GM12878 (cell line): ENCODE measurements at regions not wholly inside any gene's neighbourhood (a gene's known extent, or its start where the extent isn't known, plus 50 kb on each side); places are given as distances from the start of the nearest gene placed in this dataset.

Experiments used
- CHD1 ChIP-seq: IDR thresholded peaks from 2 replicates; pipeline ENCODE4 v1.6.1; 2012; ENCODE audit warnings: low read depth, low read length, improper control_type of control experiment
- CREM ChIP-seq: IDR thresholded peaks from 2 replicates; pipeline ENCODE4 v1.6.1; 2014; ENCODE audit warnings: antibody characterized with exemption, low read depth
- EP300 ChIP-seq, 2 experiments: fragments of 150-350 bp in 1 of 2; IDR thresholded peaks; 2 replicates each; pipeline ENCODE4 v1.6.1; 2011 to 2012; ENCODE audit warnings: low read depth in 2 of 2, low read length in 2 of 2, borderline replicate concordance in 1 of 2, improper control_type of control experiment in 1 of 2, inconsistent platforms in 1 of 2; ENCODE audit not compliant: control insufficient read depth in 1 of 2
- KDM1A ChIP-seq: fragments of 200-600 bp; sonication (generic); IDR thresholded peaks from 2 replicates; pipeline ENCODE4 v1.6.1; 2016; ENCODE audit warnings: borderline replicate concordance
- POLR2A ChIP-seq: IDR thresholded peaks from 2 replicates; pipeline ENCODE4 v1.6.1; 2011; ENCODE audit warnings: low read depth, mild to moderate bottlenecking, low read length
- POLR2AphosphoS2 ChIP-seq: IDR thresholded peaks from 2 replicates; pipeline ENCODE4 v1.6.1; 2011; ENCODE audit warnings: low read depth, mild to moderate bottlenecking, low read length, improper control_type of control experiment, moderate library complexity
- SMARCA5 ChIP-seq: fragments of 450-650 bp; IDR thresholded peaks from 2 replicates; pipeline ENCODE4 v1.6.1; 2017; ENCODE audit warnings: mild to moderate bottlenecking
- TF ChIP-seq, protein P1 (sequence below), 3 experiments: IDR thresholded peaks in 2 of 3; conservative IDR thresholded peaks in 1 of 3; 2 replicates each; pipeline ENCODE4 v1.5.1; 2011; ENCODE audit warnings: low read depth in 3 of 3, low read length in 3 of 3, mild to moderate bottlenecking in 3 of 3, control low read depth in 2 of 3, moderate library complexity in 2 of 3, inconsistent platforms in 1 of 3, mixed read lengths in 1 of 3; ENCODE audit not compliant: control insufficient read depth in 2 of 3, insufficient read depth in 1 of 3; ENCODE audit errors: extremely low read depth in 1 of 3

DNA sequence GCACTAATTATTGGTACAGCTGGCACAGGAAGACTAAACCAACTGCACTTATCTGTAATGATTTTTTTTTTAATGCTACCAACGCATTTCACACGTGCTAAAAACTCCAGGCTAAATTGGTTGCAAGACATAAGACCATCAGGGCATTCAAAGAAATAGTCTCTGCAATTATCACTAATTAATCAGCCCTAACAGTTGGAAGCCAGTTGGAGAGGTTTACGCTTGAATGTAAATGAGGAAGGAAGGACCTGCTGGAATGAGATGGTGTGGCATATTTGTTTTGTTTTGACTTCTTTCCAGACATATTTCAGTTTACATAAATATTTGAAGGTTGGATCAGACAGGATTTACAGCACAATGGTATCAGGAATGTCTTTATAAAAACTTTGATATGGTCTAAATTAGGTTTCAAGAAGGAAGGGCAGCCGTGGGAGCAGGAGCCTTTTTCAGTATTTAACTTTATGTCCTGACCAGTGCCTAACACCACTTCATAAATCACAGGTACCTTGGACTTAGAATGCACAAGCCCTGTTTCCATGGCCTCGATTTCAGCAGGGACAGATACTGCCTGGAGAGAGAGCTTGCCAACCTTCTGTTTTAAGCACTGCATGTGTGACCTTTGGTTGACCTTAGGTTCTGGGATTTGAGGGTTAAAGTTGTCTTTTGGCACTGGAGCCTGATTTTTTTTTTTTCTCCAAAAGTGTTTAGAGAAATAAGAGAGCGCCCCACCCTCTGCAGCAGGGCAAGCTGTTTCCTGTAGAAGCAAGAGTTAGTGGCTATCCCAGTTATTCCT is 199.8 kb upstream of the MAP3K1 start:
- TF ChIP-seq SMARCA5 (no peak), POLR2AphosphoS2 (no peak), POLR2A (no peak), KDM1A (no peak), EP300 (IDR thresholded peaks at IDR 0.05; ENCODE audit: borderline replicate concordance in 1 of 2, control insufficient read depth in 1 of 2, low read depth in 2 of 2, low read length in 2 of 2) (no peak), CHD1 (no peak), CREM (no peak)
- TF ChIP-seq, protein P1, sequence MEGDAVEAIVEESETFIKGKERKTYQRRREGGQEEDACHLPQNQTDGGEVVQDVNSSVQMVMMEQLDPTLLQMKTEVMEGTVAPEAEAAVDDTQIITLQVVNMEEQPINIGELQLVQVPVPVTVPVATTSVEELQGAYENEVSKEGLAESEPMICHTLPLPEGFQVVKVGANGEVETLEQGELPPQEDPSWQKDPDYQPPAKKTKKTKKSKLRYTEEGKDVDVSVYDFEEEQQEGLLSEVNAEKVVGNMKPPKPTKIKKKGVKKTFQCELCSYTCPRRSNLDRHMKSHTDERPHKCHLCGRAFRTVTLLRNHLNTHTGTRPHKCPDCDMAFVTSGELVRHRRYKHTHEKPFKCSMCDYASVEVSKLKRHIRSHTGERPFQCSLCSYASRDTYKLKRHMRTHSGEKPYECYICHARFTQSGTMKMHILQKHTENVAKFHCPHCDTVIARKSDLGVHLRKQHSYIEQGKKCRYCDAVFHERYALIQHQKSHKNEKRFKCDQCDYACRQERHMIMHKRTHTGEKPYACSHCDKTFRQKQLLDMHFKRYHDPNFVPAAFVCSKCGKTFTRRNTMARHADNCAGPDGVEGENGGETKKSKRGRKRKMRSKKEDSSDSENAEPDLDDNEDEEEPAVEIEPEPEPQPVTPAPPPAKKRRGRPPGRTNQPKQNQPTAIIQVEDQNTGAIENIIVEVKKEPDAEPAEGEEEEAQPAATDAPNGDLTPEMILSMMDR (IDR thresholded peaks at IDR 0.05 in 2 of 3, conservative IDR thresholded peaks at IDR 0.05 in 1 of 3; ENCODE audit: control insufficient read depth in 2 of 3, extremely low read depth in 1 of 3, insufficient read depth in 1 of 3, low read depth in 3 of 3, low read length in 3 of 3), result no peak
